ENCODE measurements at regions not wholly inside any gene's neighbourhood (a gene's known extent, or its start where the extent isn't known, plus 50 kb on each side); places are given as distances from the start of the nearest gene placed in this dataset.

GRCh38 chr15:81558056-81558455 lies 184.0 kb upstream of the TMC3 start:
- Mint-ChIP-seq H3K4me3 (no peak overlapping the region), H3K27ac (no peak overlapping the region), H3K4me1 (peaks cover 12% of the 10 kb centered on the region), H3K9me3 (peaks cover 9% of the 10 kb centered on the region), H3K36me3 (no peaks in the 10 kb centered on the region), H3K27me3 (ENCODE audit: low read depth) (peaks cover 4% of the 10 kb centered on the region; the same call in 1 of the 2 replicates)
- DNase-seq (ENCODE audit: low spot score) (no peak), ATAC-seq (no peak)
- no peak for TF ChIP-seq ATF2 (CRISPR knock-in tag; IDR thresholded peaks at IDR 0.05; ENCODE audit: borderline replicate concordance, low read depth)
- no peak for TF ChIP-seq NR2C2 (CRISPR knock-in tag; IDR thresholded peaks at IDR 0.05)
- CTCF ChIA-PET, result interaction anchor here (0.6 kb wide), 1 partner anchor 11 kb away, joined by 3 read pairs; no protein-coding TSS in a partner anchor
- POLR2A ChIA-PET, result no interaction called here

GRCh38 chr15:81555346-81555745 lies 181.3 kb upstream of the TMC3 start:
- H3K27me3 Mint-ChIP-seq (ENCODE audit: low read depth), result peaks cover 4% of the 10 kb centered on the region; the same call in 1 of the 2 replicates
- POLR2A ChIA-PET, result no interaction called here
- no peak for DNase-seq (ENCODE audit: low spot score)
- peaks cover 14% of the 10 kb centered on the region for H3K4me1 Mint-ChIP-seq
- H3K4me3 Mint-ChIP-seq, result no peak overlapping the region
- H3K27ac Mint-ChIP-seq, result no peak overlapping the region
- TF ChIP-seq ZNF423 (CRISPR knock-in tag; IDR thresholded peaks at IDR 0.05) (no peak), ZNF396 (CRISPR knock-in tag; IDR thresholded peaks at IDR 0.05; ENCODE audit: borderline replicate concordance) (no peak), SP1 (CRISPR knock-in tag; conservative IDR thresholded peaks at IDR 0.05) (no peak), E2F1 (CRISPR knock-in tag; IDR thresholded peaks at IDR 0.05) (no peak), JUN (CRISPR knock-in tag; IDR thresholded peaks at IDR 0.05) (no peak), ZNF425 (CRISPR knock-in tag; conservative IDR thresholded peaks at IDR 0.05) (no peak), NR1H2 (CRISPR knock-in tag; IDR thresholded peaks at IDR 0.05) (no peak), PREB (CRISPR knock-in tag; IDR thresholded peaks at IDR 0.05; ENCODE audit: borderline replicate concordance) (no peak), ZNF121 (CRISPR knock-in tag; IDR thresholded peaks at IDR 0.05) (no peak), NFATC4 (CRISPR knock-in tag; IDR thresholded peaks at IDR 0.05) (no peak), ZNF671 (CRISPR knock-in tag; IDR thresholded peaks at IDR 0.05) (no peak)
- CTCF ChIA-PET, result no interaction called here
- peaks cover 9% of the 10 kb centered on the region for H3K9me3 Mint-ChIP-seq
- no peaks in the 10 kb centered on the region for H3K36me3 Mint-ChIP-seq
- ATAC-seq, result no peak

GRCh38 chr15:81548365-81549130 lies 174.5 kb upstream of the TMC3 start:
- Mint-ChIP-seq H3K9me3 (no peaks in the 10 kb centered on the region), H3K27ac (no peak overlapping the region), H3K4me1 (peaks cover 15% of the 10 kb centered on the region), H3K27me3 (ENCODE audit: low read depth) (no peaks in the 10 kb centered on the region), H3K36me3 (no peaks in the 10 kb centered on the region), H3K4me3 (no peak overlapping the region)
- TF ChIP-seq ZNF263 (CRISPR knock-in tag; IDR thresholded peaks at IDR 0.05; ENCODE audit: low read depth) (no peak), AFF4 (CRISPR knock-in tag; IDR thresholded peaks at IDR 0.05; ENCODE audit: borderline replicate concordance) (no peak), ATF6 (CRISPR knock-in tag; IDR thresholded peaks at IDR 0.05) (no peak), SOX15 (CRISPR knock-in tag; IDR thresholded peaks at IDR 0.05) (no peak), GRHL2 (CRISPR knock-in tag; IDR thresholded peaks at IDR 0.05; ENCODE audit: insufficient replicate concordance, severe bottlenecking) (no peak), FOXK1 (CRISPR knock-in tag; IDR thresholded peaks at IDR 0.05) (no peak)
- ChIA-PET POLR2A (no interaction called here), CTCF (no interaction called here)
- no peak for DNase-seq (ENCODE audit: low spot score)
- peak; percentile 46; the same call in 1 of the 2 replicates for ATAC-seq
